ENCODE measurements at regions not wholly inside any gene's neighbourhood (a gene's known extent, or its start where the extent isn't known, plus 50 kb on each side); places are given as distances from the start of the nearest gene placed in this dataset.

DNA sequence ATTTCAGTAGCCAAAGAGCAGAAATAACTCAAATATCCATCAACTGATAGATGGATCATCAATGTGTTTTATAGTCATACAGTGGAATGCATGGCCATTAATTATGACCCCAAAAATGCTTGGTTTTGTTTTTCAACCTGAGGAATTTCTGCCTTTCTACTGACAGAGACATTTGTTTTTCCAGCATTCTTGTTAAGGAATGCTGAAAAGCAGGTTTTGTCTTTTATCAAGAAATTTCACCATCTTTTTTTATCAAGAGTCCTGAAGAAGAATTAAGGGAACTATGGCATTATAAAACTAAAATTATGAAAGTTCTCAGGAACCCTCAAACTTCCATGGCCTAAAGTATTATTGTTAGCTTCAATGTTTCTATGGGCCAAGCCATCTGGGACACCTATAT, 153.4 kb upstream of the THSD7A start:
- Mint-ChIP-seq H3K4me1 (no peaks in the 10 kb centered on the region), H3K27me3 (no peaks in the 10 kb centered on the region), H3K36me3 (no peaks in the 10 kb centered on the region), H3K9me3 (peaks cover 5 to 19% (median 8%) of the 10 kb centered on the region in 3 donors), H3K4me3 (no peak overlapping the region), H3K27ac (no peak overlapping the region)
- no peak for ATAC-seq (replicated peaks in 1 of 4)
- POLR2A ChIA-PET, result interaction anchor here in 1 of 2 donors (0.5 kb wide), 1 partner anchor 19 kb away, joined by 3 read pairs; no protein-coding TSS in a partner anchor
- H3K4me3 ChIP-seq (ENCODE audit: control insufficient read depth in 1 of 2, extremely low read depth in 1 of 2, low read length in 1 of 2), result no peak overlapping the region
- no peak overlapping the region for H3K27ac ChIP-seq (ENCODE audit: low read length)
- DNase-seq, result no peak
- no peaks in the 10 kb centered on the region for H3K4me1 ChIP-seq (ENCODE audit: control insufficient read depth in 1 of 2, extremely low read depth in 1 of 2, insufficient read depth in 2 of 2, low read length in 2 of 2)
- no peaks in the 10 kb centered on the region for H3K36me3 ChIP-seq (ENCODE audit: control insufficient read depth in 2 of 2, extremely low read depth in 1 of 2, insufficient read depth in 1 of 2, low read length in 1 of 2)
- CTCF ChIA-PET, result no interaction called here
- no peaks in the 10 kb centered on the region for H3K9me3 ChIP-seq
- no peaks in the 10 kb centered on the region for H3K27me3 ChIP-seq (replicated peaks in 1 of 2; ENCODE audit: control insufficient read depth in 2 of 2, extremely low read depth in 1 of 2, insufficient read depth in 2 of 2, low read length in 1 of 2)

DNA sequence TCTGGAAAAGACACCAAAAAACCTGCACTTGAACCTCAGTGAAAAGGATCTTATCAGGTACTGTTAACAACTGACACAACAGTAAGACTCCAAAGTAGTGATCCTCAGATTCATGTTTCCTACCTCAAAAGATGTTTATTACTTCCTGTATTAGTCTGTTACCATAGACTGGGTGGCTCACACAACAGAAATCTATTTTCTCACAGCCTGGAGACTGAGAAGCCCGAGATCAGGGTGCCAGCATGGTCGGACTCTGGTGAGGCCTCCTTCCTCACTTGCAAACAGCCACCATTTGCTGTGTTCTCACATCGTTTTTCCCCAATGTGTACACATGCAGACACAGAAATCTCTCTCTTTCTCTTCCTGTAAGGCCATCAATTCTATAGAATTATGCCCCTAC, 154.0 kb upstream of the THSD7A start:
- CTCF ChIA-PET, result no interaction called here
- no peaks in the 10 kb centered on the region for H3K4me1 Mint-ChIP-seq

DNA sequence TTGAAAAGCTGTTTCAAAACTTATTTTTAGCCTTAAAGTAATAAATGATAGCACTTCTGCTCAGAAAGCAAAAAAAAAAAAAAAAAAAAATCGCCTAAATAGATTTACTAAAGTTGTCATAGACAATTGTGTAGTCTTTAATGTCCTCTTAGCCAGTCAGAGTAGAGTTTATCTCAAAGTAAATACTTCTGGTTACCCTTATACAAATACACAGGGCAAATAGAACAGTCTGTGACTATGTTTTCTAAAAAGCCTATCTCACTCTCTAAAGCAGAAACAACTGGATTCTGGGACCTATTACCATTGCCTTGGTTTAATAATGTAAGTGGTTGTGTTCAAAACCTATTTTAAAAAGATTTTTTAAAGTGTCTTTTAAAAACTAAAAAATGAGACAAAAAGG, 156.2 kb upstream of the THSD7A start:
- no CpG with 5 or more reads among the region's 1 CpG for WGBS (ENCODE audit: insufficient coverage)
- POLR2A ChIA-PET, result no interaction called here

More for the DNA sequence above, 154.0 kb upstream of the THSD7A start:
- H3K27ac ChIP-seq (ENCODE audit: low read length), result no peak overlapping the region
- DNase-seq (no peak), ATAC-seq (replicated peaks in 1 of 4) (no peak)
- H3K4me3 ChIP-seq (ENCODE audit: control insufficient read depth in 1 of 2, extremely low read depth in 1 of 2, low read length in 1 of 2), result no peak overlapping the region
- Mint-ChIP-seq H3K36me3 (no peaks in the 10 kb centered on the region), H3K27me3 (no peaks in the 10 kb centered on the region), H3K27ac (no peak overlapping the region), H3K9me3 (peaks cover 5 to 19% (median 8%) of the 10 kb centered on the region in 3 donors), H3K4me3 (no peak overlapping the region)
- no peaks in the 10 kb centered on the region for H3K4me1 ChIP-seq (ENCODE audit: control insufficient read depth in 1 of 2, extremely low read depth in 1 of 2, insufficient read depth in 2 of 2, low read length in 2 of 2)
- WGBS (ENCODE audit: insufficient coverage), result 54% methylated on average over 2 of the region's 3 CpGs
- no peaks in the 10 kb centered on the region for H3K9me3 ChIP-seq
- POLR2A ChIA-PET, result interaction anchor here in 1 of 2 donors (0.5 kb wide), 1 partner anchor 20 kb away, joined by 3 read pairs; no protein-coding TSS in a partner anchor
- no peaks in the 10 kb centered on the region for H3K36me3 ChIP-seq (ENCODE audit: control insufficient read depth in 2 of 2, extremely low read depth in 1 of 2, insufficient read depth in 1 of 2, low read length in 1 of 2)
- H3K27me3 ChIP-seq (replicated peaks in 1 of 2; ENCODE audit: control insufficient read depth in 2 of 2, extremely low read depth in 1 of 2, insufficient read depth in 2 of 2, low read length in 1 of 2), result no peaks in the 10 kb centered on the region

DNA sequence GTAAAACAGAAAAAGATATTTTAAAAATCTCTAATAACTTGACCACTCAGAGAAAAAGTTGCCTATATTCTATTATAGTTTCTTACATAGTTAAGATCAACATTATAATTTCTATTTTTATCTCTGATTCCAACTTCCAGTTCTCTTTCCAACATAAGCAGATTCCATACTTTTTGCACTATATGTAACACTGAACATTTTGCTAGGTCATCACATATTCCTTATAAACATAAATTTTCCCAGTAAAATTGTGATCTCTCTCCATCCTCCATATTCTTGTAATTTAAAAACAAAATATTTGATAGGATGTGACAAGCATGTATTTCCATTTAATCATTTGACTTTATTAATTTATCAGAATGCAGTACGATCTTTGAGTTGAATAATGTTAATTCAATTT, 170.4 kb upstream of the THSD7A start:
- Mint-ChIP-seq H3K27ac (no peak overlapping the region), H3K4me1 (no peaks in the 10 kb centered on the region), H3K9me3 (peaks cover 0 to 6% (median 0%) of the 10 kb centered on the region in 3 donors), H3K27me3 (peaks cover 0 to 2% of the 10 kb centered on the region in 2 donors), H3K4me3 (no peak overlapping the region), H3K36me3 (no peaks in the 10 kb centered on the region)
- no peak for DNase-seq
- no peak overlapping the region for H3K27ac ChIP-seq (ENCODE audit: low read length)
- no peaks in the 10 kb centered on the region for H3K36me3 ChIP-seq (ENCODE audit: control insufficient read depth in 2 of 2, extremely low read depth in 1 of 2, insufficient read depth in 1 of 2, low read length in 1 of 2)
- no peak overlapping the region for H3K4me3 ChIP-seq (ENCODE audit: control insufficient read depth in 1 of 2, extremely low read depth in 1 of 2, low read length in 1 of 2)
- ChIA-PET POLR2A (no interaction called here), CTCF (no interaction called here)
- no peaks in the 10 kb centered on the region for H3K4me1 ChIP-seq (ENCODE audit: control insufficient read depth in 1 of 2, extremely low read depth in 1 of 2, insufficient read depth in 2 of 2, low read length in 2 of 2)
- ATAC-seq (replicated peaks in 1 of 4), result no peak
- no peaks in the 10 kb centered on the region for H3K9me3 ChIP-seq
- no CpG with 5 or more reads among the region's 1 CpG for WGBS (ENCODE audit: insufficient coverage)
- H3K27me3 ChIP-seq (replicated peaks in 1 of 2; ENCODE audit: control insufficient read depth in 2 of 2, extremely low read depth in 1 of 2, insufficient read depth in 2 of 2, low read length in 1 of 2), result no peaks in the 10 kb centered on the region

More for the DNA sequence above, 156.2 kb upstream of the THSD7A start:
- Mint-ChIP-seq H3K27me3 (no peaks in the 10 kb centered on the region), H3K4me3 (no peak overlapping the region), H3K9me3 (peaks cover under 1 to 9% (median 3%) of the 10 kb centered on the region in 3 donors), H3K27ac (no peak overlapping the region), H3K36me3 (no peaks in the 10 kb centered on the region), H3K4me1 (no peaks in the 10 kb centered on the region)
- no peaks in the 10 kb centered on the region for H3K4me1 ChIP-seq (ENCODE audit: control insufficient read depth in 1 of 2, extremely low read depth in 1 of 2, insufficient read depth in 2 of 2, low read length in 2 of 2)
- CTCF ChIA-PET, result no interaction called here
- ATAC-seq (replicated peaks in 1 of 4) (no peak), DNase-seq (no peak)
- H3K36me3 ChIP-seq (ENCODE audit: control insufficient read depth in 2 of 2, extremely low read depth in 1 of 2, insufficient read depth in 1 of 2, low read length in 1 of 2), result no peaks in the 10 kb centered on the region
- no peaks in the 10 kb centered on the region for H3K27me3 ChIP-seq (replicated peaks in 1 of 2; ENCODE audit: control insufficient read depth in 2 of 2, extremely low read depth in 1 of 2, insufficient read depth in 2 of 2, low read length in 1 of 2)
- no peak overlapping the region for H3K4me3 ChIP-seq (ENCODE audit: control insufficient read depth in 1 of 2, extremely low read depth in 1 of 2, low read length in 1 of 2)
- no peak overlapping the region for H3K27ac ChIP-seq (ENCODE audit: low read length)
- no peaks in the 10 kb centered on the region for H3K9me3 ChIP-seq

DNA sequence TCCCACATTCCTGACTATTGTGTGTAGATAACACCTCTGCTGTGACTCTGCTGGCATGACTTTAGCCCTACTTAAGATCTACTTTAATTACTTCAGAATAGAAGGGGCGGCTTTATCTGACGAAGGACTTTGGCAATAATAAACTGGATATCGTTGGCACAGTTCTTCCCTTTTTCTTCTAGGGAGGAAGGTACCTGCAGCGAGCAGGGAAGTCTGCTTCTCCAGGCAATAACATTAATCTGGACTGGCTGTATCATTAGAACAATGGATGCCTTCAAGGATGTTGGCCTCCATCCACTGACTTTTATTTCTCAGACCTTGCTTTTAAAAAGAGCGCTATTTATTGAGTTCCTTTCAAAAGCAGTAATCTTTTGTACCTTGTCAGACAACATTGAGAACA, 172.6 kb upstream of the THSD7A start:
- no peak overlapping the region for H3K4me3 ChIP-seq (ENCODE audit: control insufficient read depth in 1 of 2, extremely low read depth in 1 of 2, low read length in 1 of 2)
- no peaks in the 10 kb centered on the region for H3K4me1 ChIP-seq (ENCODE audit: control insufficient read depth in 1 of 2, extremely low read depth in 1 of 2, insufficient read depth in 2 of 2, low read length in 2 of 2)
- WGBS (ENCODE audit: insufficient coverage), result 100% methylated on average over 3 of the region's 5 CpGs
- ATAC-seq (replicated peaks in 1 of 4) (no peak), DNase-seq (no peak)
- no peak overlapping the region for H3K4me3 Mint-ChIP-seq
- ChIA-PET POLR2A (no interaction called here), CTCF (no interaction called here)
- no peaks in the 10 kb centered on the region for H3K36me3 Mint-ChIP-seq
- no peaks in the 10 kb centered on the region for H3K9me3 Mint-ChIP-seq
- no peaks in the 10 kb centered on the region for H3K36me3 ChIP-seq (ENCODE audit: control insufficient read depth in 2 of 2, extremely low read depth in 1 of 2, insufficient read depth in 1 of 2, low read length in 1 of 2)
- no peak overlapping the region for H3K27ac Mint-ChIP-seq
- no peaks in the 10 kb centered on the region for H3K9me3 ChIP-seq
- H3K27me3 Mint-ChIP-seq, result peaks cover 0 to 2% of the 10 kb centered on the region in 2 donors
- no peaks in the 10 kb centered on the region for H3K4me1 Mint-ChIP-seq
- no peaks in the 10 kb centered on the region for H3K27me3 ChIP-seq (replicated peaks in 1 of 2; ENCODE audit: control insufficient read depth in 2 of 2, extremely low read depth in 1 of 2, insufficient read depth in 2 of 2, low read length in 1 of 2)
- H3K27ac ChIP-seq (ENCODE audit: low read length), result no peak overlapping the region

DNA sequence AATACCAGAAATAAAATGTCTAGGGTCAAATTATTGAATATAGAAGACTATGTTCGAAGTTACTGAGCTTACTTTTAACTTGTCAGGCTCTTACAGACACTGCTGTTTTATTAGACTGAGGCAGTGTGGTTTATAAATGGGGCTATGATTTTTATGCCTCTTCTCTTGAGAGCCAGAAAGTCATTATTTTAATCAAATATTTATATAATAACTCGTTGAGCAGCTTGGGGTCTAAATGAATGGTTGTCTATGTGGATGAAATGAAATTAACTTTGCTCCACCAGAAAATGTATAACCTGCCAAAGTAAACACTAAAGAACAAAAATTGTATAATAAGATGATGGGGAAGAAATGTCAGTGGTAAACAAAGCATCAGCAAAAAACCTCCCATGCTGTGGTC, 175.6 kb upstream of the THSD7A start:
- Histone ChIP-seq H3K36me3 (ENCODE audit: control insufficient read depth in 2 of 2, extremely low read depth in 1 of 2, insufficient read depth in 1 of 2, low read length in 1 of 2) (no peaks in the 10 kb centered on the region), H3K27me3 (replicated peaks in 1 of 2; ENCODE audit: control insufficient read depth in 2 of 2, extremely low read depth in 1 of 2, insufficient read depth in 2 of 2, low read length in 1 of 2) (no peaks in the 10 kb centered on the region), H3K4me3 (ENCODE audit: control insufficient read depth in 1 of 2, extremely low read depth in 1 of 2, low read length in 1 of 2) (no peak overlapping the region), H3K9me3 (no peaks in the 10 kb centered on the region), H3K4me1 (ENCODE audit: control insufficient read depth in 1 of 2, extremely low read depth in 1 of 2, insufficient read depth in 2 of 2, low read length in 2 of 2) (no peaks in the 10 kb centered on the region), H3K27ac (ENCODE audit: low read length) (no peak overlapping the region)
- CTCF ChIA-PET, result no interaction called here
- no peak overlapping the region for H3K4me3 Mint-ChIP-seq
- no CpG with 5 or more reads among the region's 2 CpGs for WGBS (ENCODE audit: insufficient coverage)
- no peaks in the 10 kb centered on the region for H3K9me3 Mint-ChIP-seq
- H3K27ac Mint-ChIP-seq, result no peak overlapping the region
- ATAC-seq (replicated peaks in 1 of 4) (no peak), DNase-seq (no peak)
- H3K27me3 Mint-ChIP-seq, result peaks cover 0 to 2% of the 10 kb centered on the region in 2 donors
- H3K36me3 Mint-ChIP-seq, result no peaks in the 10 kb centered on the region
- POLR2A ChIA-PET, result interaction anchor here in 1 of 2 donors (0.6 kb wide), 1 partner anchor 1207 kb away, joined by 5 read pairs; no protein-coding TSS in a partner anchor
- H3K4me1 Mint-ChIP-seq, result no peaks in the 10 kb centered on the region

DNA sequence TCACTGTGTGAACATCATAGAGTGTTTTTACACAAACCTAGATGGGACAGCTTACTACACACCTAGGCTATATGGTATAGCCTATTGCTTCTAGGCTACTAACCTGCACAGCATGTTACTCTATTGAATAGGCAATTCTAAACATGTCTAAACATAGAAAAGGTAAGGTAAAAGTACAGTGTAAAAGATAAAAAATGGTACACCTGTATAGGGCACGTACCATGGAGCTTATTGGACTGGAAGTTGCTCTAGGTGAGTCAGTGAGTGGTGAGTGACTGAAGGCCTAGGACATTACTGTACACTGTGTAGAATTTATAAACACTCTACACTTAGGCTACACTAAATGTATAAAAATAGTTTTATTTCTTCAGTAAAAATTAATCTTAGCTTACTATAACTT, 182.0 kb upstream of the THSD7A start:
- ATAC-seq (replicated peaks in 1 of 4), result no peak
- Mint-ChIP-seq H3K36me3 (no peaks in the 10 kb centered on the region), H3K9me3 (no peaks in the 10 kb centered on the region), H3K27me3 (no peaks in the 10 kb centered on the region), H3K4me3 (no peak overlapping the region), H3K27ac (no peak overlapping the region), H3K4me1 (no peaks in the 10 kb centered on the region)
- ChIA-PET CTCF (no interaction called here), POLR2A (interaction anchor here (0.6 kb wide), 2 partner anchors 90 to 464 kb away, joined by 3 read pairs; no protein-coding TSS in a partner anchor)
- Histone ChIP-seq H3K27me3 (replicated peaks in 1 of 2; ENCODE audit: control insufficient read depth in 2 of 2, extremely low read depth in 1 of 2, insufficient read depth in 2 of 2, low read length in 1 of 2) (no peaks in the 10 kb centered on the region), H3K9me3 (no peaks in the 10 kb centered on the region), H3K27ac (ENCODE audit: low read length) (no peak overlapping the region), H3K4me3 (ENCODE audit: control insufficient read depth in 1 of 2, extremely low read depth in 1 of 2, low read length in 1 of 2) (no peak overlapping the region), H3K36me3 (ENCODE audit: control insufficient read depth in 2 of 2, extremely low read depth in 1 of 2, insufficient read depth in 1 of 2, low read length in 1 of 2) (no peaks in the 10 kb centered on the region), H3K4me1 (ENCODE audit: control insufficient read depth in 1 of 2, extremely low read depth in 1 of 2, insufficient read depth in 2 of 2, low read length in 2 of 2) (no peaks in the 10 kb centered on the region)
- no peak for DNase-seq
- no CpG with 5 or more reads among the region's 1 CpG for WGBS (ENCODE audit: insufficient coverage)

All from T-cell (primary cell).